Esophagus squamous epithelium (tissue), 4 donors: ENCODE measurements at regions not wholly inside any gene's neighbourhood (a gene's known extent, or its start where the extent isn't known, plus 50 kb on each side); places are given as distances from the start of the nearest gene placed in this dataset.

Source experiments
- POLR2A ChIP-seq, 4 donors: fragments of 450-650 bp; IDR thresholded peaks; one replicate each; pipeline ENCODE4 v1.6.1; 2017; ENCODE audit warnings: antibody characterized with exemption in 4 of 4, mild to moderate bottlenecking in 4 of 4, moderate library complexity in 3 of 4
- TF ChIP-seq, protein P1 (sequence below), 6 experiments: fragments of 450-650 bp in 4 of 6; fragments of 200-600 bp in 2 of 6; sonication (generic) in 2 of 6; IDR thresholded peaks; one replicate each; pipeline ENCODE4 v1.5.1; 2016 to 2019; ENCODE audit warnings: antibody characterized with exemption in 6 of 6, mild to moderate bottlenecking in 4 of 6, moderate library complexity in 4 of 6

- TF ChIP-seq, protein P1, sequence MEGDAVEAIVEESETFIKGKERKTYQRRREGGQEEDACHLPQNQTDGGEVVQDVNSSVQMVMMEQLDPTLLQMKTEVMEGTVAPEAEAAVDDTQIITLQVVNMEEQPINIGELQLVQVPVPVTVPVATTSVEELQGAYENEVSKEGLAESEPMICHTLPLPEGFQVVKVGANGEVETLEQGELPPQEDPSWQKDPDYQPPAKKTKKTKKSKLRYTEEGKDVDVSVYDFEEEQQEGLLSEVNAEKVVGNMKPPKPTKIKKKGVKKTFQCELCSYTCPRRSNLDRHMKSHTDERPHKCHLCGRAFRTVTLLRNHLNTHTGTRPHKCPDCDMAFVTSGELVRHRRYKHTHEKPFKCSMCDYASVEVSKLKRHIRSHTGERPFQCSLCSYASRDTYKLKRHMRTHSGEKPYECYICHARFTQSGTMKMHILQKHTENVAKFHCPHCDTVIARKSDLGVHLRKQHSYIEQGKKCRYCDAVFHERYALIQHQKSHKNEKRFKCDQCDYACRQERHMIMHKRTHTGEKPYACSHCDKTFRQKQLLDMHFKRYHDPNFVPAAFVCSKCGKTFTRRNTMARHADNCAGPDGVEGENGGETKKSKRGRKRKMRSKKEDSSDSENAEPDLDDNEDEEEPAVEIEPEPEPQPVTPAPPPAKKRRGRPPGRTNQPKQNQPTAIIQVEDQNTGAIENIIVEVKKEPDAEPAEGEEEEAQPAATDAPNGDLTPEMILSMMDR (IDR thresholded peaks at IDR 0.05) = no peak
- no peak for TF ChIP-seq POLR2A (IDR thresholded peaks at IDR 0.05)
Measured at GRCh38 chr5:1962619-1963355, 80.1 kb upstream of the IRX4 start.
